HG02973 (cell line): ENCODE measurements at regions not wholly inside any gene's neighbourhood (a gene's known extent, or its start where the extent isn't known, plus 50 kb on each side); places are given as distances from the start of the nearest gene placed in this dataset.

Experiments used
- ATAC-seq: cut with Tn5 transposase; IDR thresholded peaks from one replicate; pipeline ENCODE4 v1.9.1; 2021; ENCODE audit warnings: moderate library complexity; ENCODE audit not compliant: unreplicated experiment

DNA sequence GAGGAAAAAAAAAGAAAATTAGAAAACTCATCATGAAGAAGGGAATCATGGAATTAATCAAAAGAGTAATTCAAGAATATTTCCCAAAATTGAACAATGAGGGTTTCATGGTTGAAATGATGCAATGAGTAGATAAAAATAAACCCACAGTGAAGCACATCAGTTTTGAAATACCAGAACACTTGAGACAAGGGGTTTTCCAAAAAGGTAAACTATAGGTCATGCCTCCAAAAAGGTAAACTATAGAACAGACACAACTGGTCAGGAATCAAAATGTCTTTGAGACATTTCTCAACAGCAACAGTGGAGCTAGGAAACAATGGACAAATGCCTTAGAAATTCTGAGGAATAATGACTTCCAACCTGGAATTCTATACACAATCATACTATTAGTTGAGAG is 60.2 kb upstream of the PCSK5 start:
- no peak for ATAC-seq

DNA sequence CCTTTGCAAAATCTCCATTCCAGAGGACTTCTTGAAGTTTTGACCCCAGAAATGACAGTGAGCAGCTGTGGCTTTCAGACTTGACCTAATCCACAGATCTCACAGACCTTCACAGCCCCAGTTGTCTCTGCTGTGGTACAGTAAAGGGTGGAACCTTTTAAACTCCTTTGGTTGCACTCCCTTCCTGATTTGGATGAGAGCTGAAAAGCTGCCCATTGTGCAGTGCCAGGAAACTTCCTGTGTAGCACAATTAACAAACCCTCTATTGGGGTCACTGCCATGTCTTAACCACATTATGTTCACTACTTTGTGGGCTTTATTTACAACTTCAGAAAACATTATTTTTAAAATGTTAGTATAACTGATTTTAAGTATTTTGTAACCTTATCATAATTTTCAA is 56.7 kb upstream of the PCSK5 start:
- ATAC-seq = no peak

DNA sequence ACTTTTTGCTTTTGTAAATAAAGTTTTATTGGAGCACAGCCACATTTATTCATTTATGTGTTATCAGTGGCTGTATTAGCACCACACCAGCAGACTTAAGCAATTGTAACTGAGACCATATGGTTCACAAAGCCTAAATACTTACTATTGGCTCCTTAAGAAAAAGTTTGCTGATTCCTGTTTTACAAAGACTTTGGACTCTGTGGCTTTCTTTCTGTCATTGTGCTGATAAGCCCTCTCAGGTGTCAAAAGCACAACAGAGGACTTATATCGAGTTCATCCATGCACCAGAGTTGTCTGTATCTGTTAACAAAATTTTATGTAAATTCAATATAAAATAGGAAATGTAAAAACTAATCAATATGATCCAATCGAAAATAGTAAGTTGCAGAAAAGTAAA is 55.6 kb upstream of the PCSK5 start:
- ATAC-seq = no peak
